GM21576 (cell line): ENCODE measurements at regions not wholly inside any gene's neighbourhood (a gene's known extent, or its start where the extent isn't known, plus 50 kb on each side); places are given as distances from the start of the nearest gene placed in this dataset.
A peak's percentile ranks its signal among the peaks of the same experiment; 100 is the strongest.

Experiments
- ATAC-seq: cut with Tn5 transposase; IDR thresholded peaks from one replicate; pipeline ENCODE4 v1.9.1; 2021; ENCODE audit warnings: mild to moderate bottlenecking, moderate library complexity; ENCODE audit not compliant: unreplicated experiment

DNA sequence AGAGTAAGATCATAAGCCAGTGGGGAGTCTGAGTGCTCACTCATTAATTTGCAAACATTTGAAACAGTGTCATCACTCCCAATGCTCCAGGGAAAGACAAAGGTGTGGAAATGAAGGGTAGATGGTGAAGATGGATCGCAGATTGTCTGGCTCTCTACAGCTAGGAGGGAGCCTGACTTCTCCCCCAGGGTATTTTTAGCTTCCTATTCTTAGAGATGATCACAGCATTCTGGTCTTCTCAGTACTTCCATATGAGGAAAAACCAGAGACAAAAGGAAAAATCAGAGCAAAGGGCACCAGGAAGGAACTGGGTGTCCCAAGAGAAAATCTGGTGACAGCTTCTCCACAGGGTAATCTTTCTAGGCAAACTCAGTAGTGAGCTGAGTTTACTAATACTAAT lies 401.9 kb upstream of the GRIA1 start:
- no peak for ATAC-seq

DNA sequence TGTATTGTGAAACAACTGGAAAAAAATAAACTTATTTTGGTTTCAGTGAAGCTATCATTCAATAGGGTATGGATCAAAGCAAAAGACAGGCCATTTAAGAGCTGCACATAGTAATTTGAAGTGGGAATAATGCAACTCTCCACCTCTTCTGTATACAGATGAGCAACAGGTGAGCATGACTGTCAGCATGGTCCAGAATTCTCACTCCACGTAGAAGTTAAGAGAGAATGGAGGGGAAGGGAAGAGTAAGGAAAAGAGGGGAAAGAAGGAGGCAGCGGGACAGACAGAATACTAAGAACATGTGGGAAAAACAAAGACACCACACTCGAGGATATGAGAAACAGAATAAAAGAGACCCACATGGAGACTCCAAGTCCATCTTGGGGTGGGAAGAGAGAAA lies 396.1 kb upstream of the GRIA1 start:
- no peak for ATAC-seq

GRCh38 chr5:153096381-153096780 lies 394.1 kb upstream of the GRIA1 start:
- no peak for ATAC-seq

DNA sequence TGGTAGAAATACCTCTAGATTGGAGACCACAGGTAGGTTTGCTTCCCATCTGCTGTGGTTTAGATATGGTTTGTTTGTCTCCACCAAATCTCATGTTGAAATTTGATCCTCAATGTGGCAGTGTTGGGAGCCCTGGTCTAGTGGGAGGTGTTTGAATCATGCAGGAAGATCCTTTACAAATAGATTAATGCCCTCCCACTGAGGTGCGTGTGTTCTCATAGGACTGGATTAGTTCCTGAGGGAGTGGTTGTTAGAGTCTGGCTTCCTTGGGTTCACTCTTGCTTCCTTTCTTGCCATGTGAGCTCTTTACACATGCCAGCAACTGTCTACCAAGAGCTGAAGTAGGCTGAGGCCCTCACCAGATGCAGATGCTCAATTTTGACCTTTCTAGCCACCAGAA lies 391.1 kb upstream of the GRIA1 start:
- ATAC-seq, result no peak

DNA sequence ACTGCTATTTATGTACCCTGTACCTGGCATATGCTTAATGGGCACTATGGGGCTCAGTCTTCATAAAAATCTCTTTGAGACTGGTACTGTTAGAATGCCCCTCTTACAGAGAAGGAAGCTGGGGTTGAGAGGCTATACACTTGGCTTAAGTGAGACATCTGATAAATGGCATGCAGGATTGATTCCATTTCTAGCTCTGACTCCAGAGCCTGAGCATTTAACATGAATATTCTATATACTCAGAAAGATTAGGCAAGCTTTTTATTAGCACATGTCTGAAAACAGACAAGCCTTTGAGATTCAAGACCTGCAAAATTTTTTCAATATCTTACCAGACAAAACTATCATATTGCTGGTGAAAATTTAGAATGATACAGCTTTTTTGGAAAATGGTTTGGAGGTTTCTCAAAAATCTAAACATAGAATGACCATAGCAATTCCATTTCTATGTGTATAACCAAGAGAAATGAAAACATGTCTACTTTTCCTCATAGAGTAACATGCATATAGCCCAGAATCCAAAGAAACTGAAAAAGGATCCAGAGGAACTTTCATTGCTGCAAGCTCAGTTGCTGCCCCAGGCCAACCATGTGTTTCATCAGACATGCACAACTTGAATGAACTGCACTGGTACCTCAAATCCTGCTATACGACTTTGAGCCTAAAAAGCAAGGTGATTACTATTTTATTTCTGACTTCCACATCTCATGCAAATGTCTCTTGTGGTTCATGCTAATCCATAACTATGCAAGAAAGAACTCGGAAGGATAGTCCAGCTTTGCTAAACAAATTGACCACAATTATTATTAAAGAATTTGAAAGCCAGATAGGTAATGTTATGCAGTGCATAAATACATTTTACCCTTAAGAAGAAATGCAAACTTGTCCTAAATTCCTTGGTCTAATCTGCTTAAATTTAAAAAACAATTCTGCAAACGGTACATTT lies 389.0 kb upstream of the GRIA1 start:
- no peak for ATAC-seq

DNA sequence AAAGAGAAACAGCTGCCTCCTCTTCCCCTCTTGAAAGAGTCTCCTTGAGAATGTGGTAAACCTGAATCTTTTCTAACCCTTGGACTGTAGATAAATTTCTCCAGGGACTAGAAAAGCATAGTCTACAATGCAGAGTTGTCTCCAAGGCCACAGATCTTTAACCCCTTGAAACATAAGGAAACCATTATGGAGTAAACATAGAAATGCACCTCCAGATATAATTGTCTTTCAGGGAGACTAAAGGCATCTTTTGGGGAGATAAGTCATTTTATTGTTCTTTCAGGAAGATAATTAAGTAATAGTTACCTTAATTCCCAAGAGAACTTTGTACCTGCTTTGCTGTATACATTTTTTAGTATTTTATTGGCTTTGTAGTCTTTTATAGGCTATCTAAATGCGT lies 373.6 kb upstream of the GRIA1 start:
- no peak for ATAC-seq

- no peak for ATAC-seq
Observed at GRCh38 chr5:153118018-153118417, 372.5 kb upstream of the GRIA1 start.

- no peak for ATAC-seq
Observed at GRCh38 chr5:153122403-153122802, 368.1 kb upstream of the GRIA1 start.

GRCh38 chr5:153130296-153130695 lies 360.2 kb upstream of the GRIA1 start:
- ATAC-seq, result no peak

DNA sequence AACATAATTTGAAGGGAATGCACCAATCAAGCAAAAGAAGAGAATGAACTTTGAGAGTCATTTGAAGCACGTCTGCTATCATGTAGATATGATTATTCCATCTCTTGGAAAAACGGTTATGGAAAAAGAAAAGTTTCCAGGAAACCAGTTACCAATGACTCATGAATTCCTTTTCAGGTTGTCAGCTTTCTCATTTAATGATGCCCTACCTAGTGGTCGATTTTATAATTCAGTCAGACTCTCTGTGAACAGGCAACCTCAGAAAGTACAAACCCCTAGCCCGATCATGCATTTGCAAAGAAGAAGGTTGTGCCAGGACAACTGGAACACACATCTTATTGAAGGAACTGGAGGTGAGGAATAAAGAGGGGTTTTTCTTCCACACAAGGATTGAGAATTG lies 355.1 kb upstream of the GRIA1 start:
- no peak for ATAC-seq

DNA sequence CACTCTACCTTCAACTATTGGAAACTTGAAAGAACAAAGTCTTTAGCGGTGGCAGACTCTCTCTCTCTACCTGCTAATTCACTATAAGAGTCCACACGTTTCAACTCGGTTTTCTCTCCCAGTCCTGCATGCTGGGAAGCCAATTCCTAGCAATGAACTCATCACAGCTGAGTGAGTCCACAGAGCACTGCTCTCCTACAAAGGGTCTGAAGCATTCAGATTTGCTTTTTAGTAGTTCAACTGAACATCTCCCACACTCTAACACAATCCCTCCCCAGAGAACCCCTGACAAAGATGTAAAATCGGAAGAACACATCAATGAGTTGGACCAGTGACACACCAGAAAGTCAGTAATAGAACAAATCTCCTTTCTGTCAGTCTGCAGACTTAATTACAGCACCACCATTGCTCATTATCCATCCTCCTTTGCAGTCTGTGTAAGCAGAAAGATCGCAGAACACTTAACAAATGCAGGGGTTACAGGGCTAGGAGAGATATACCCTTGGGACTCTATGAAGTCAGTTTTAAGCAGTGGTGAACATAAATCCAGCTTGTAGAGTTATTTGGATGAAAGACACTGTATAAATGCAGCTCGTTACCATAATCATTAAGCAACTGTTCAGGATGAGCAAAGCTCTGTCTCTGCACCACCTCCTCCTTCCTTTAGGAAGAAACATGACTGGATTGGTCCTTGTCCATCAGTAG lies 353.4 kb upstream of the GRIA1 start:
- ATAC-seq, result no peak

- peak; percentile 80 for ATAC-seq
Observed at GRCh38 chr5:153147891-153148623, 342.4 kb upstream of the GRIA1 start.

DNA sequence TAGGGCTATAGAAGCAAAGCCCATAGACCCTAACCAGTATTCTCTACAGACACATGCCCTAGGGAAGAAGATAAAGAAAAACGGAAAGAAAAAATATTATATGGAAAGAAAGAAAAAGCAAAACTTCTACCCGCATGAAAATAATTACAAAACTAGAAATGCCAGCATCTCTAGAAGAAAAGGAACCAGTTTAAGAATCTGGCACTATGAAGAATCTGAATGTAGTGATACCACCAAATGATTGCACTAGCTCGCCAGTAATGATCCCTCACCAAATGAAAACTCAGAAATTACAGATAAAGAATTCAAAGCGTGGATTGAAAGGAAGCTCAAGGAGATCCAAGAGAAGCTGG lies 341.9 kb upstream of the GRIA1 start:
- ATAC-seq, result no peak

DNA sequence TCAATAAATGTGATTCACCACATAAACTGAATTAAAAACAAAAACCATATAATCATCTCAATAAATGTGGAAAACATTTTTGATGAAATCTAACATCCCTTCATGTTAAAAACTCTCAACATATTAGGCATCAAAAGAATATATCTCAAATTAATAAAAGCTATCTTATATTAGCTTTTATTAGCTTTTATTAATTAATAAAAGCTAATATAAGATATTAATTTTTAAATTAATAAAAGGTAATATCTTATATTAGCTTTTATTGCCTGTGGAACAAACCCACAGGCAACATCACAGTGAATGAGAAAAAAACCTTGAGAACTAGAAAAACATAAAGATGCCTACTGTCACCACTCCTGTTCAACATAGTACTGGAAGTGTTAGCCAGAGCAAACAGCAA lies 338.9 kb upstream of the GRIA1 start:
- ATAC-seq, result no peak

GRCh38 chr5:153153086-153153485 lies 337.4 kb upstream of the GRIA1 start:
- ATAC-seq, result no peak

- ATAC-seq, result no peak
Observed at GRCh38 chr5:153157156-153157555, 333.3 kb upstream of the GRIA1 start.

DNA sequence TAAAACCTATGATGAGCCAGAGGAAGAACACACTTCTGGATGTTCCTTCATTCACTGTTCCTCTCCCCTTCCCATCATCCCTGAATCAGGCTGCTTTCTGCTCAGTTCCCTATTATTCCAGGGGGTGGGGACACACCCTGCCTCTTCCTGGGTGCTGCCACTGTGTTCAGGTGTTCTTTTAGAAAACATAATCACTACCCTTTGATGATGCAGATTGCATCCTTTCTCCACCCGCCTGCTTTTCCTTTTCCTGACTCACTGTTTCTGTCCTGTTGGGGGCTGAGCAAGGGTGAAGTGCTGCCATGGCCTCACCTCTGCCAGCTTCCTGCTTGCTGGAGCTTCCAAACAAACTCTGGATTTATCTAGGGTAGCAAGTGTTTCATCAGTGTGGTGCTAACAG lies 331.9 kb upstream of the GRIA1 start:
- no peak for ATAC-seq

GRCh38 chr5:153159616-153160015 lies 330.9 kb upstream of the GRIA1 start:
- ATAC-seq, result no peak

GRCh38 chr5:153168241-153168640 lies 322.2 kb upstream of the GRIA1 start:
- ATAC-seq, result no peak

- no peak for ATAC-seq
Observed at GRCh38 chr5:153187503-153187902, 303.0 kb upstream of the GRIA1 start.

- no peak for ATAC-seq
Observed at GRCh38 chr5:153206361-153206760, 284.1 kb upstream of the GRIA1 start.

GRCh38 chr5:153209016-153209415 lies 281.5 kb upstream of the GRIA1 start:
- no peak for ATAC-seq
